ENCODE measurements at regions not wholly inside any gene's neighbourhood (a gene's known extent, or its start where the extent isn't known, plus 50 kb on each side); places are given as distances from the start of the nearest gene placed in this dataset.

GRCh38 chr12:94714378-94715114 lies 64.2 kb upstream of the TMCC3 start:
- Histone ChIP-seq H3K9me3 (ENCODE audit: low read depth, low read length, poor library complexity, severe bottlenecking) (no peaks in the 10 kb centered on the region), H3K27me3 (replicated peaks; ENCODE audit: insufficient read depth, low read depth, low read length, poor library complexity) (no peaks in the 10 kb centered on the region), H3K27ac (ENCODE audit: low read depth, low read length, poor library complexity, severe bottlenecking) (no peak overlapping the region), H3K36me3 (ENCODE audit: insufficient read depth, low read length, poor library complexity, severe bottlenecking) (no peaks in the 10 kb centered on the region), H3K4me1 (ENCODE audit: insufficient read depth, low read length, poor library complexity, severe bottlenecking) (no peaks in the 10 kb centered on the region), H3K4me3 (ENCODE audit: low read depth, low read length, poor library complexity, severe bottlenecking) (no peak overlapping the region)
- CTCF ChIA-PET = no interaction called here
- TF ChIP-seq EZH2 (IDR thresholded peaks at IDR 0.05; ENCODE audit: borderline replicate concordance, low read depth, low read length, poor library complexity, severe bottlenecking) (no peak), CTCF (conservative IDR thresholded peaks at IDR 0.05; ENCODE audit: low read depth, low read length) (no peak)
- no TSS peak for BruUV-seq (replicated peaks)
- POLR2A ChIA-PET (ENCODE audit: low non-redundant PET) = interaction anchor here (0.6 kb wide), 1 partner anchor 707 kb away, joined by 3 read pairs; no protein-coding TSS in a partner anchor
- intact Hi-C loops (cut with micrococcal nuclease; ENCODE audit: unreplicated experiment) = loop anchor here (5.0 kb wide), 1 partner anchor 163 kb away; no protein-coding TSS in a partner anchor
- DNase-seq (ENCODE audit: low spot score) = no peak

GRCh38 chr12:94712815-94713515 lies 62.6 kb upstream of the TMCC3 start:
- POLR2A ChIA-PET (ENCODE audit: low non-redundant PET) = no interaction called here
- intact Hi-C loops (cut with micrococcal nuclease; ENCODE audit: unreplicated experiment) = loop anchor here (5.0 kb wide), 1 partner anchor 164 kb away; no protein-coding TSS in a partner anchor
- Histone ChIP-seq H3K36me3 (ENCODE audit: insufficient read depth, low read length, poor library complexity, severe bottlenecking) (no peaks in the 10 kb centered on the region), H3K9me3 (ENCODE audit: low read depth, low read length, poor library complexity, severe bottlenecking) (no peaks in the 10 kb centered on the region), H3K4me3 (ENCODE audit: low read depth, low read length, poor library complexity, severe bottlenecking) (no peak overlapping the region), H3K4me1 (ENCODE audit: insufficient read depth, low read length, poor library complexity, severe bottlenecking) (no peaks in the 10 kb centered on the region), H3K27me3 (replicated peaks; ENCODE audit: insufficient read depth, low read depth, low read length, poor library complexity) (no peaks in the 10 kb centered on the region), H3K27ac (ENCODE audit: low read depth, low read length, poor library complexity, severe bottlenecking) (no peak overlapping the region)
- TF ChIP-seq EZH2 (IDR thresholded peaks at IDR 0.05; ENCODE audit: borderline replicate concordance, low read depth, low read length, poor library complexity, severe bottlenecking) (no peak), CTCF (conservative IDR thresholded peaks at IDR 0.05; ENCODE audit: low read depth, low read length) (no peak)
- no peak for DNase-seq (ENCODE audit: low spot score)
- no TSS peak for BruUV-seq (replicated peaks)
- CTCF ChIA-PET = no interaction called here

GRCh38 chr12:94710933-94711332 lies 60.6 kb upstream of the TMCC3 start:
- Histone ChIP-seq H3K27ac (ENCODE audit: low read depth, low read length, poor library complexity, severe bottlenecking) (no peak overlapping the region), H3K27me3 (replicated peaks; ENCODE audit: insufficient read depth, low read depth, low read length, poor library complexity) (no peaks in the 10 kb centered on the region), H3K9me3 (ENCODE audit: low read depth, low read length, poor library complexity, severe bottlenecking) (no peaks in the 10 kb centered on the region), H3K4me3 (ENCODE audit: low read depth, low read length, poor library complexity, severe bottlenecking) (no peak overlapping the region), H3K36me3 (ENCODE audit: insufficient read depth, low read length, poor library complexity, severe bottlenecking) (no peaks in the 10 kb centered on the region), H3K4me1 (ENCODE audit: insufficient read depth, low read length, poor library complexity, severe bottlenecking) (no peaks in the 10 kb centered on the region)
- BruUV-seq (replicated peaks) = no TSS peak
- ChIA-PET CTCF (interaction anchor here (0.7 kb wide), 1 partner anchor 143 kb away, joined by 3 read pairs; no protein-coding TSS in a partner anchor), POLR2A (ENCODE audit: low non-redundant PET) (no interaction called here)
- intact Hi-C loops (cut with micrococcal nuclease; ENCODE audit: unreplicated experiment) = loop anchor here (5.0 kb wide), 1 partner anchor 166 kb away; no protein-coding TSS in a partner anchor
- TF ChIP-seq CTCF (conservative IDR thresholded peaks at IDR 0.05; ENCODE audit: low read depth, low read length) (peak; percentile 64), EZH2 (IDR thresholded peaks at IDR 0.05; ENCODE audit: borderline replicate concordance, low read depth, low read length, poor library complexity, severe bottlenecking) (no peak)
- peak; percentile 43 for DNase-seq (ENCODE audit: low spot score)

Data from A673 (cell line).